Caco-2 (cell line): ENCODE measurements at regions not wholly inside any gene's neighbourhood (a gene's known extent, or its start where the extent isn't known, plus 50 kb on each side); places are given as distances from the start of the nearest gene placed in this dataset.

ENCODE experiments used
- BruUV-seq: library from RNA; stranded (reverse); fragments of 400-500 nt; replicated peaks from 2 replicates; lab custom pipeline; 2021; lab: Mats Ljungman, UMichigan
- CTCF ChIA-PET: fragments of 300-600 bp; sonication (Branson Sonifier 250); formaldehyde crosslinking; loops from one replicate; lab custom pipeline; 2022; ENCODE audit warnings: antibody characterized with exemption; lab: Charles Lee
- POLR2A ChIA-PET: fragments of 300-600 bp; sonication (Branson Sonifier 250); formaldehyde crosslinking; loops from one replicate; lab custom pipeline; 2022; ENCODE audit warnings: antibody characterized with exemption; lab: Charles Lee
- DNase-seq, 2 experiments: peaks; one replicate each; pipeline versions ENCODE4 v3.0.0 to v3.0.0-alpha.2; 2020 to 2022
- H3K27me3 ChIP-seq: replicated peaks from 2 replicates; pipeline ENCODE4 v1.6.0; 2011; ENCODE audit warnings: low read length; ENCODE audit not compliant: control insufficient read depth, insufficient read depth
- H3K36me3 ChIP-seq: 2 replicates; pipeline ENCODE4 v1.5.1; 2011; ENCODE audit warnings: low read length; ENCODE audit not compliant: control insufficient read depth, insufficient read depth
- H3K4me1 ChIP-seq: fragments of 250-450 bp; sonication (Bioruptor Pico); 2 replicates; pipeline ENCODE4 v1.5.1; 2020; ENCODE audit warnings: mild to moderate bottlenecking
- H3K4me3 ChIP-seq: 2 replicates; pipeline ENCODE4 v1.5.1; 2011; ENCODE audit warnings: low read depth, mild to moderate bottlenecking, control low read depth, low read length
- H3K9me3 ChIP-seq: fragments of 250-450 bp; sonication (Bioruptor Pico); 2 replicates; pipeline ENCODE4 v1.5.1; 2020; ENCODE audit warnings: mild to moderate bottlenecking, moderate library complexity
- H3K27ac Mint-ChIP-seq: one replicate; pipeline ENCODE4 v1.8.0; 2022; ENCODE audit warnings: mixed read lengths; ENCODE audit not compliant: unreplicated experiment
- H3K27me3 Mint-ChIP-seq: one replicate; pipeline ENCODE4 v1.8.0; 2022; ENCODE audit warnings: mixed read lengths; ENCODE audit not compliant: insufficient read depth, unreplicated experiment
- H3K36me3 Mint-ChIP-seq: one replicate; pipeline ENCODE4 v1.8.0; 2022; ENCODE audit warnings: mild to moderate bottlenecking, mixed read lengths; ENCODE audit not compliant: insufficient read depth, unreplicated experiment
- H3K4me1 Mint-ChIP-seq: one replicate; pipeline ENCODE4 v1.8.0; 2022; ENCODE audit warnings: low read depth, mixed read lengths; ENCODE audit not compliant: unreplicated experiment
- H3K4me3 Mint-ChIP-seq: one replicate; pipeline ENCODE4 v1.8.0; 2022; ENCODE audit warnings: mild to moderate bottlenecking, moderate library complexity, mixed read lengths; ENCODE audit not compliant: unreplicated experiment
- H3K9me3 Mint-ChIP-seq: one replicate; pipeline ENCODE4 v1.8.0; 2022; ENCODE audit warnings: mixed read lengths; ENCODE audit not compliant: unreplicated experiment
- CTCF ChIP-seq, 2 experiments: fragments of 200-600 bp in 1 of 2; IDR thresholded peaks; 1 replicate in 1 of 2; 2 replicates in 1 of 2; pipeline versions ENCODE4 v1.5.1 to v1.8.0; 2011 to 2022; ENCODE audit warnings: antibody characterized with exemption in 1 of 2, control low read depth in 1 of 2, inconsistent platforms in 1 of 2, low read depth in 1 of 2, low read length in 1 of 2, mild to moderate bottlenecking in 1 of 2, moderate library complexity in 1 of 2; ENCODE audit not compliant: insufficient read depth in 1 of 2, severe bottlenecking in 1 of 2, unreplicated experiment in 1 of 2
- intact Hi-C: fragments of 100-400 bp; cut with micrococcal nuclease; formaldehyde crosslinking; loops from one replicate; pipeline ENCODE4 v1.10.0; 2022; ENCODE audit not compliant: unreplicated experiment

- peaks cover 15% of the 10 kb centered on the region for H3K27me3 Mint-ChIP-seq
- no peaks in the 10 kb centered on the region for H3K9me3 ChIP-seq
- DNase-seq: no peak
- no peaks in the 10 kb centered on the region for H3K36me3 ChIP-seq
- ChIA-PET POLR2A (no interaction called here), CTCF (no interaction called here)
- BruUV-seq: no TSS peak
- no peaks in the 10 kb centered on the region for H3K9me3 Mint-ChIP-seq
- TF ChIP-seq CTCF (IDR thresholded peaks at IDR 0.05; ENCODE audit: insufficient read depth in 1 of 2, low read depth in 1 of 2, low read length in 1 of 2, severe bottlenecking in 1 of 2, unreplicated experiment in 1 of 2): no peak
- intact Hi-C loops: no loop called here
- H3K4me3 ChIP-seq: no peak overlapping the region
- no peak overlapping the region for H3K27ac Mint-ChIP-seq
- H3K36me3 Mint-ChIP-seq: no peaks in the 10 kb centered on the region
- no peak overlapping the region for H3K4me3 Mint-ChIP-seq
- no peaks in the 10 kb centered on the region for H3K4me1 Mint-ChIP-seq
- no peaks in the 10 kb centered on the region for H3K27me3 ChIP-seq
- H3K4me1 ChIP-seq: no peaks in the 10 kb centered on the region
Measured at GRCh38 chr3:59268170-59268569, 218.3 kb upstream of the CFAP20DC start.

GRCh38 chr3:59267021-59267420 lies 217.2 kb upstream of the CFAP20DC start:
- CTCF ChIA-PET: no interaction called here
- no peaks in the 10 kb centered on the region for H3K9me3 ChIP-seq
- no peak overlapping the region for H3K4me3 ChIP-seq
- Mint-ChIP-seq H3K4me1 (no peaks in the 10 kb centered on the region), H3K4me3 (no peak overlapping the region), H3K9me3 (no peaks in the 10 kb centered on the region), H3K36me3 (no peaks in the 10 kb centered on the region), H3K27ac (no peak overlapping the region), H3K27me3 (peaks cover 7% of the 10 kb centered on the region)
- H3K4me1 ChIP-seq: no peaks in the 10 kb centered on the region
- POLR2A ChIA-PET: no interaction called here
- no peaks in the 10 kb centered on the region for H3K27me3 ChIP-seq
- intact Hi-C loops: no loop called here
- no peak for DNase-seq
- H3K36me3 ChIP-seq: no peaks in the 10 kb centered on the region
- no TSS peak for BruUV-seq
- TF ChIP-seq CTCF (IDR thresholded peaks at IDR 0.05; ENCODE audit: insufficient read depth in 1 of 2, low read depth in 1 of 2, low read length in 1 of 2, severe bottlenecking in 1 of 2, unreplicated experiment in 1 of 2): no peak

- Histone ChIP-seq H3K4me1 (no peaks in the 10 kb centered on the region), H3K27me3 (no peaks in the 10 kb centered on the region), H3K4me3 (no peak overlapping the region), H3K36me3 (no peaks in the 10 kb centered on the region), H3K9me3 (no peaks in the 10 kb centered on the region)
- Mint-ChIP-seq H3K27me3 (peaks cover 6% of the 10 kb centered on the region), H3K36me3 (no peaks in the 10 kb centered on the region), H3K4me3 (no peak overlapping the region), H3K9me3 (no peaks in the 10 kb centered on the region), H3K4me1 (no peaks in the 10 kb centered on the region), H3K27ac (no peak overlapping the region)
- BruUV-seq: no TSS peak
- ChIA-PET CTCF (no interaction called here), POLR2A (no interaction called here)
- no peak for DNase-seq
- TF ChIP-seq CTCF (IDR thresholded peaks at IDR 0.05; ENCODE audit: insufficient read depth in 1 of 2, low read depth in 1 of 2, low read length in 1 of 2, severe bottlenecking in 1 of 2, unreplicated experiment in 1 of 2): no peak
- intact Hi-C loops: no loop called here
Measured at GRCh38 chr3:59266551-59266950, 216.7 kb upstream of the CFAP20DC start.
